CD4-positive, alpha-beta T cell (primary cell): ENCODE measurements at regions not wholly inside any gene's neighbourhood (a gene's known extent, or its start where the extent isn't known, plus 50 kb on each side); places are given as distances from the start of the nearest gene placed in this dataset.

Experiments used
- ATAC-seq: fragments of 200-7000 bp; cut with Tn5 transposase; one replicate; pipeline ENCODE4 v1.10.0; 2022; ENCODE audit warnings: mild to moderate bottlenecking; ENCODE audit not compliant: poor library complexity
- CTCF ChIA-PET: fragments of 350-600 bp; sonication (Branson Sonifier 250); formaldehyde crosslinking; loops from one replicate; lab custom pipeline; 2021; ENCODE audit warnings: antibody characterized with exemption, inconsistent platforms; lab: Charles Lee
- POLR2A ChIA-PET: fragments of 350-600 bp; sonication (Branson Sonifier 250); formaldehyde crosslinking; loops from one replicate; lab custom pipeline; 2021; ENCODE audit warnings: antibody characterized with exemption, inconsistent platforms; lab: Charles Lee
- DNase-seq, 14 experiments: peaks; one replicate each; pipeline ENCODE4 v3.0.0-alpha.2; 2013 to 2020; ENCODE audit warnings: mixed read lengths in 2 of 14
- H3K27ac ChIP-seq, 2 donors: one replicate each; pipeline versions ENCODE4 v1.5.1 to v1.7.0; 2013; ENCODE audit warnings: low read length in 2 of 2, low read depth in 1 of 2, mild to moderate bottlenecking in 1 of 2
- H3K27me3 ChIP-seq, 2 experiments: 1 replicate in 1 of 2; 2 replicates in 1 of 2; pipeline versions ENCODE4 v1.6.1 to v1.7.0; 2013; ENCODE audit warnings: low read length in 2 of 2, control low read depth in 1 of 2, mild to moderate bottlenecking in 1 of 2, moderate library complexity in 1 of 2; ENCODE audit not compliant: insufficient read depth in 2 of 2, control insufficient read depth in 1 of 2
- H3K36me3 ChIP-seq: one replicate; pipeline ENCODE4 v1.6.1; 2013; ENCODE audit warnings: low read length, control low read depth; ENCODE audit not compliant: insufficient read depth
- H3K4me1 ChIP-seq: one replicate; pipeline ENCODE4 v1.6.1; 2013; ENCODE audit warnings: low read length, control low read depth; ENCODE audit not compliant: insufficient read depth
- H3K4me3 ChIP-seq: one replicate; pipeline ENCODE4 v1.5.1; 2013; ENCODE audit warnings: mild to moderate bottlenecking, low read length, moderate library complexity
- H3K9me3 ChIP-seq, 2 experiments: 1 replicate in 1 of 2; 2 replicates in 1 of 2; pipeline versions ENCODE4 v1.6.1 to v1.7.0; 2013; ENCODE audit warnings: low read length in 2 of 2, mild to moderate bottlenecking in 2 of 2, control low read depth in 1 of 2, moderate library complexity in 1 of 2; ENCODE audit not compliant: control insufficient read depth in 1 of 2, insufficient read depth in 1 of 2
- H3K27ac Mint-ChIP-seq: one replicate; pipeline ENCODE4 v1.8.0; 2020; ENCODE audit warnings: mixed read lengths
- H3K27me3 Mint-ChIP-seq: one replicate; pipeline ENCODE4 v1.8.0; 2021; ENCODE audit warnings: mixed read lengths
- H3K36me3 Mint-ChIP-seq: one replicate; pipeline ENCODE4 v1.8.0; 2021; ENCODE audit warnings: low read depth, mixed read lengths
- H3K4me1 Mint-ChIP-seq: one replicate; pipeline ENCODE4 v1.8.0; 2021; ENCODE audit warnings: low read depth, mixed read lengths
- H3K4me3 Mint-ChIP-seq: one replicate; pipeline ENCODE4 v1.8.0; 2020; ENCODE audit warnings: mild to moderate bottlenecking, mixed read lengths
- H3K9me3 Mint-ChIP-seq: one replicate; pipeline ENCODE4 v1.8.0; 2020; ENCODE audit warnings: mixed read lengths
- CTCF ChIP-seq: fragments of 200-600 bp; IDR thresholded peaks from one replicate; pipeline ENCODE4 v1.8.0; 2022; ENCODE audit warnings: antibody characterized with exemption, mild to moderate bottlenecking
- intact Hi-C, 2 experiments: fragments of 100-400 bp; cut with DNase I in 1 of 2; cut with micrococcal nuclease in 1 of 2; formaldehyde crosslinking; loops; one replicate each; pipeline versions ENCODE4 v1.15.1 to v1.9.0; 2023 to 2025; cut with DNase I, micrococcal nuclease

- H3K27me3 Mint-ChIP-seq: no peaks in the 10 kb centered on the region
- H3K4me3 ChIP-seq: no peak overlapping the region
- H3K4me1 ChIP-seq: no peaks in the 10 kb centered on the region
- TF ChIP-seq CTCF: no peak
- ATAC-seq: no peak
- CTCF ChIA-PET: no interaction called here
- H3K4me1 Mint-ChIP-seq: no peaks in the 10 kb centered on the region
- no peaks in the 10 kb centered on the region for H3K36me3 Mint-ChIP-seq
- no peaks in the 10 kb centered on the region for H3K36me3 ChIP-seq
- H3K27me3 ChIP-seq: no peaks in the 10 kb centered on the region
- no peak overlapping the region for H3K27ac Mint-ChIP-seq
- H3K27ac ChIP-seq: no peak overlapping the region
- intact Hi-C loops: no loop called here
- peaks cover 3% of the 10 kb centered on the region for H3K9me3 Mint-ChIP-seq
- no peak for DNase-seq
- H3K4me3 Mint-ChIP-seq: no peak overlapping the region
- POLR2A ChIA-PET: no interaction called here
- H3K9me3 ChIP-seq: no peaks in the 10 kb centered on the region
Measured at GRCh38 chr5:106578736-106579135, 1092.0 kb downstream of the EFNA5 start.

- intact Hi-C loops: no loop called here
- no peaks in the 10 kb centered on the region for H3K9me3 ChIP-seq
- H3K4me1 ChIP-seq: no peaks in the 10 kb centered on the region
- Mint-ChIP-seq H3K27me3 (no peaks in the 10 kb centered on the region), H3K9me3 (peaks cover 3% of the 10 kb centered on the region), H3K4me3 (no peak overlapping the region), H3K27ac (no peak overlapping the region), H3K4me1 (no peaks in the 10 kb centered on the region), H3K36me3 (no peaks in the 10 kb centered on the region)
- H3K4me3 ChIP-seq: no peak overlapping the region
- TF ChIP-seq CTCF: no peak
- no peaks in the 10 kb centered on the region for H3K36me3 ChIP-seq
- no peak for ATAC-seq
- POLR2A ChIA-PET: no interaction called here
- H3K27me3 ChIP-seq: no peaks in the 10 kb centered on the region
- no peak overlapping the region for H3K27ac ChIP-seq
- CTCF ChIA-PET: no interaction called here
- no peak for DNase-seq
Measured at GRCh38 chr5:106574820-106575219, 1095.9 kb downstream of the EFNA5 start.

GRCh38 chr5:106566031-106566430 lies 1104.7 kb downstream of the EFNA5 start:
- ChIA-PET POLR2A (no interaction called here), CTCF (no interaction called here)
- H3K4me1 Mint-ChIP-seq: no peaks in the 10 kb centered on the region
- DNase-seq (no peak), ATAC-seq (no peak)
- Histone ChIP-seq H3K9me3 (no peaks in the 10 kb centered on the region), H3K4me3 (no peak overlapping the region), H3K4me1 (no peaks in the 10 kb centered on the region), H3K36me3 (no peaks in the 10 kb centered on the region), H3K27ac (no peak overlapping the region), H3K27me3 (no peaks in the 10 kb centered on the region)
- no peak overlapping the region for H3K4me3 Mint-ChIP-seq
- intact Hi-C loops: no loop called here
- H3K36me3 Mint-ChIP-seq: no peaks in the 10 kb centered on the region
- peaks cover 5% of the 10 kb centered on the region for H3K9me3 Mint-ChIP-seq
- no peaks in the 10 kb centered on the region for H3K27me3 Mint-ChIP-seq
- no peak for TF ChIP-seq CTCF
- H3K27ac Mint-ChIP-seq: no peak overlapping the region
